ENCODE measurements at regions not wholly inside any gene's neighbourhood (a gene's known extent, or its start where the extent isn't known, plus 50 kb on each side); places are given as distances from the start of the nearest gene placed in this dataset.

DNA sequence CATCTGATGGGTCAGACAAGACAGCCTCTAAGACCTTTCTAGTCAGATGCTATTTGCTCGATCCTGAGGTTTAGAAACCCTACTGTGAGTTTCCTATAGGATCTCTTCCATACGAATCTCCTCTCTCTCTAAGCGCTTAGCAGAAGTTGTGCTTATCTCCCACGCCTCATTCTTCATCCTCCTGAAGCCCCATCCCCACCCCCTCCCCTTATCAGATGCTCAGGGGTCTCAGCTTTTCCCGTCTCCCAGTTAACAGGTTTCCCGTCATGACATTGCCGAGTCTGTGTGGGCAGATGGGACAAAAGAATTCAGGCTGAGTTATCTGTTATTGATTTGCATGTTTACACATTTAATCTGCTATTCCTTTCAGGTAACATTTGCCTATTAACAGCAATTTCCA is 99.0 kb upstream of the PIRT start:
- TF ChIP-seq, protein P1, sequence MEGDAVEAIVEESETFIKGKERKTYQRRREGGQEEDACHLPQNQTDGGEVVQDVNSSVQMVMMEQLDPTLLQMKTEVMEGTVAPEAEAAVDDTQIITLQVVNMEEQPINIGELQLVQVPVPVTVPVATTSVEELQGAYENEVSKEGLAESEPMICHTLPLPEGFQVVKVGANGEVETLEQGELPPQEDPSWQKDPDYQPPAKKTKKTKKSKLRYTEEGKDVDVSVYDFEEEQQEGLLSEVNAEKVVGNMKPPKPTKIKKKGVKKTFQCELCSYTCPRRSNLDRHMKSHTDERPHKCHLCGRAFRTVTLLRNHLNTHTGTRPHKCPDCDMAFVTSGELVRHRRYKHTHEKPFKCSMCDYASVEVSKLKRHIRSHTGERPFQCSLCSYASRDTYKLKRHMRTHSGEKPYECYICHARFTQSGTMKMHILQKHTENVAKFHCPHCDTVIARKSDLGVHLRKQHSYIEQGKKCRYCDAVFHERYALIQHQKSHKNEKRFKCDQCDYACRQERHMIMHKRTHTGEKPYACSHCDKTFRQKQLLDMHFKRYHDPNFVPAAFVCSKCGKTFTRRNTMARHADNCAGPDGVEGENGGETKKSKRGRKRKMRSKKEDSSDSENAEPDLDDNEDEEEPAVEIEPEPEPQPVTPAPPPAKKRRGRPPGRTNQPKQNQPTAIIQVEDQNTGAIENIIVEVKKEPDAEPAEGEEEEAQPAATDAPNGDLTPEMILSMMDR (IDR thresholded peaks at IDR 0.05) = no peak
- no peak for TF ChIP-seq POLR2A (IDR thresholded peaks at IDR 0.05)
- no peak for TF ChIP-seq EP300 (IDR thresholded peaks at IDR 0.05; ENCODE audit: low read depth)
- no peak for TF ChIP-seq POLR2AphosphoS5 (IDR thresholded peaks at IDR 0.05)

Data from transverse colon (tissue), 4 donors.